ENCODE measurements at regions not wholly inside any gene's neighbourhood (a gene's known extent, or its start where the extent isn't known, plus 50 kb on each side); places are given as distances from the start of the nearest gene placed in this dataset.
"Not testable (repeated sequence)": the region's sequence is repeated elsewhere in the genome, so short reads cannot be mapped to it uniquely, and the experiment has no call there.

- FAIRE-seq: no peak
Measured at GRCh38 chr15:96135166-96136093, 195.1 kb upstream of the NR2F2 start.

DNA sequence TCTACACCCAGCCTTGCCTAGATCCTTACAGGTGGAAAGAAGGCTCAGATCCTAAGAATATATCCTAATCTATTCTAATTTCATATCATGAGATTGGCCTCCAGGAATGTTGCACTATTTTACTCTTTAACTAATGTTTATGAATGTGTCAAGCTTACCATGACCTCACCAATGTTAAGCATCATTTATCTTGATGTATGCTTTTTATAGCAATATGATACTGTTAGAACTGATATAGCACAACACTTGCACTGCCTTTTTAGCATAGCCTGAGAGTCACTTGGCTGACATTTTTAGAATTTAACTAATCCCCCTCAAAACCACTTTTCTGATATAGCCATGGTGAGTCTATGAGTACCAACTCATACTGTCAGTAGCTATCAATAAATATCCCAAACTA is 191.5 kb upstream of the NR2F2 start:
- no peak for FAIRE-seq

- FAIRE-seq: no peak
Measured at GRCh38 chr15:96142498-96142897, 188.0 kb upstream of the NR2F2 start.

DNA sequence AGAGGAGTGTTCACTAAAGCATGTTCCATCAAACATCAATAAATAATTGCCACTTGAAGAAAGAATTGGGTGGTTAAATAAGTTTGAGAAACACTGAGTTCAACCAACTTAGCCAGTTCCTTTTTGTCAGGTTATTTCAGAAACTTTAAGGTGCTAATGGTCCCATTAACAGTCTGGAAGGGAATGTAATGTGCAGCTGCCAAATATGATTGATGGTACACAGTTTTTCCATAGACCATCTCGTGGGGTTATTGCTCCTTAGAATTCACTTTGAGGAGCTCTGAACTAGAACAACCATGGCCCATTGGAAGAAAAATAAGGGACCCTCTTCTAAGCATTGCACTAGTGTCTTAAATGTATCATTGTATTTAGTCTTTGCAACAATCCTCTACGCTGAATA is 185.8 kb upstream of the NR2F2 start:
- no peak for FAIRE-seq

DNA sequence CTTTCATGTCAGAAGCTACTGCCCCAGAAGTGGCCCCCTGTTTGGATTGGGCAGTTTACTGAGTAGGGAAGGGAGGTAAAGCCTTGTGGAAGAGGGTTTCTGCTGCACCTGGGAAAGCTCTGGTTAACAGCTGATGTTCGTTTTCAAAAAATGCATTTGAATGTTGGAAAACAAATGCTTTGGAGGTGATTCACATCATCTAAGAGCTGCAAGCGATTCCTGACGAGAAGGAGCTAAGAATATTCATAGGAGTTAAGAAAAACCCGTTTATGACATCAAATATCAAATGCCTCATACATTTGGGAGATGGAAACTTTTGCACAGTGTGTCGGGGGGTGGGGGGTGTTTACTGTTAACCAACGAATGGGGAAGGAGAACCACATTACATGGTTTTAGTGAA is 183.8 kb upstream of the NR2F2 start:
- FAIRE-seq: no peak

DNA sequence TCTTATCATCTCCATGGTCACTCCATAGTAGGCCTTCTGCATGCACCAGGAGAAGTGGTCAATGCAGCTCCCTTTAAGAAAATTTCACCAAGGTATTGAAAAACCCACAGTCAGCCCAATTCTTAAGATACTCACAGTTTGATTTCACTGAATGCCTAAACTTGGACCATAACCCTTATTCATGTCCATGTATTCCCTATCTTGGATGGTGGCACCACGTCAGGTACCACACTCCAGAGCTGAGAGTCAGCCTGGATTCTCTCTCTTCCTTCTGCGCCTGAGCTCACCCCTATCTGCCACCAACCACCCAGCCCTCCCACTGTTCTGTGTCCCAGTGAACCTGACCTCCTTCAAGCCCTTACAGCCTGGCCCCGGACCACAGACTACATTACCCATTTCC is 183.2 kb upstream of the NR2F2 start:
- FAIRE-seq: no peak

DNA sequence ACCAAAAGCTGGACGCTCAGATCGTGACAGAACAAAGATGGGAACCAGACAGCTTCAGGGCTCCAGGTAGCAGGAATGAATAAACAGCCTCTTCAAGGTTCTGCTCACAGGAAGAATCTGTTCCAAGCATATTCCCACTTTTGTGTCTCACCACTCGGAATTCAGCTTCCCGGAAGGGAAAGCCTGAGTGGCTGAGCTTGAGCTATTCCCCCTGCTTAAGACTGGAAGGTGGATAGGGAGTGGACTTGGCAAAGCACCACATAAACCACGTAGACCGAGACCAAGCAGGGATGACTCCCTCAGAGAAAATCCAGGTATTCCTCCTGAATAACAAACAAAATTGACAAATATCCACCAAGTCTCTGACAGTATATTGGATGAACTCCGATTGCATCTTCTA is 180.2 kb upstream of the NR2F2 start:
- FAIRE-seq: no peak

DNA sequence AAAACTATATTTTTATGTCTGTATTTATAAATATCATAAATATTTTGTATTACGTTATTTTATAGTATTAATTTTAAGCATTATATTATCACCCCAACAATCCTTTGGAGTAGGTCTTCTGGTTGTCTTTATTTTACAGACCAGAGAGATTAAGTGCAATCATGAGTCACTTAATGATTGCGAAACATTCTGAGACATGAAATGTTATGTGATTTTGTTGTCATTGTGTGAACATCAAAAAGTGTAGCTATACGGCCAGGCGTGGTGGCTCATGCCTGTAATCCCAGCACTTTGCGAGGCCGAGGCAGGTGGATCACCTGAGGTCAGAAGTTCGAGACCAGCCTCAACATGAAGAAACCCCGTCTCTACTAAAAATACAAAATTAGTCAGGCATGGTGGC is 178.8 kb upstream of the NR2F2 start:
- not testable (repeated sequence) for FAIRE-seq

- FAIRE-seq: no peak
Measured at GRCh38 chr15:96153929-96154328, 176.6 kb upstream of the NR2F2 start.

DNA sequence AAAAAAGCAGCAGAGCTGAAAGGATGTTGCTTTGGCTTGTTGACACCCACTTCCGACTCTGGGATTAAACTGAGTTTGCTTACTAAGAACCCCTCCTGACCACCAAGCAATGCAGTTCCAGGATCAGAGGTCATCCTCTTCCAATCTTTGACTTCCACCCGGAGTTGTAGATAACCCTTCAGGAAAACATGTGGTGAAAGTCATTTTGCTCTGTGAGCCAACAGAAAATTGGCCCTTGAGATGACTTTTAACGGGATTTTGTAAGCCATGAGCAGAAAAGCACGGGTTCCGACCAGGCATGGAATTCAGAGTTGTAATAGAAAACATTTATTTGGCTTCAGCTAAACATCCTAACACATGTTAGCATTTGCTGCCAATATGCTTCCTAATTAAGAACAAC is 171.6 kb upstream of the NR2F2 start:
- no peak for FAIRE-seq

DNA sequence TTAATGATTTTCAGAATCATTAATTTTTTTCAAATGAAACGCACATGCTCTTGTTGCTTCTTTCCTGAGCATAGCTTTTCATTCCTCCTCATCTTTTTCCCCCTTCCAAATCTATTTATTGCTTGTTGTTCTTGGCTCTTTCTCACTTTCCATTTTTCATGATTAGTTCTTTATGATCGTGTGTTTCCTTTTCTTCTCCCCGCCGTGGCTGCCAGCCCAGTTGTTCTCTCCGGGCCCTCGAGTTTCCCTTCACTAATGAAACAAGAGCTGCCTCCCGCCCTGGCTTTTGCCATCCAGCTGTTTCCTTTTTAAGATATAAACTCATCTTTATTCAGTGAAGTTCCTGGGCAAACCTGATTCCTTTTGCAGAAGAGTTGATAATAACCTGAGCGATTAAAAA is 170.2 kb upstream of the NR2F2 start:
- FAIRE-seq: no peak

DNA sequence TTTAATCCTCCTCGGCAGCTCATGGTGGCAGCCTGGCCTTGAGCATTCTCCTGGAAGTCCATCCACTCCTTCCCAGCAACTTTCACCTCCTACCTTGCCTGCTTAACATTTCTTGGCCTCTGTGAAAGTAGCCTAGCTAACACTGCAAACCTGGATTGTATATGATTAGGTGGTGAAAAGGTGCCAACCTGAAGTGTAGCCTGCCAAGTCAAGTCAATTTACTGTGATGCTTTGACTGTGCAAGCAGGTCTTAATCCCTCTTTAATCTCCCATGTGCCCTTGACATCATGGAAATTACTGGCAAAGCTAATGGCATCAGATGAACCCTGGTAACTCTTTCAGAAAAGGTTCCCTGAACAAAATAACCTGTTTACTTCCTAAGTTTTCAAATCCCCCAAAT is 169.7 kb upstream of the NR2F2 start:
- no peak for FAIRE-seq

DNA sequence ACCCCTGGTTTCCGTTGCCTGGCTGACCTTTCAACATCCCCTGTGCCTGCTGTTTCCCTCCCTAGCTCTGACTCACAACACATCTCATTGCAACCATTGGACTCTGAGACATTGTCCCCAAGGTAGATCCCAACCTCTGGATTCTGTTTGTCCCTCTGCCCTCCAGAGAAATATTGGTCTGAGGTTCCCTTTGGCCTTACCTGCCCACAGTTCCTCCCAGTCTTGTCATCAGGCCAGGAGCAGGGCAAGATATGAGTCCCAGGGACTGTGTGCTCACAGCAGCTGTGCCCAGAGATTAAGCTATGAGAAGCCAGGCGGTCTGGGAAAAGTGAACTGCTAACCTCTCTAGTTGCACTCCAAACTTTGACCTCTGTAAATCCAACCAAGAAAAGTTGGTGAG is 168.2 kb upstream of the NR2F2 start:
- FAIRE-seq: no peak

DNA sequence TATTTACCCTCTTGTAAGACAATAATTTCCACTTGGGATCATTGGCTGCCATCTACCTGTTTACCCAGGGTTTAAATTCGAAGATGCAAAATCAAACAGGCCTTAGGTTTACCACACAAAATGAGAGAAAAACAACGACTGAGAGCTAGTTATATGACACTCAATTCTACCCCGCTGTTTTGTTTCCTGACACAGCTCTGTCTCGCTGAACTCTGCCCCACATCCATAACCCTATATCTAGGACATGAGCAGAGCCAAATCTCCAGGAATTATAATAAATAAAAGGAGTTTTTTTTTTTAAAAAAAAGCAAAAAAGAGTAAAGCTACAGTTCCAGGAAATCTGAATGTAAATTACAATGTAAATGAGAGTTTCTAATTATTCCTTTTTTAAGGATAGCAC is 165.4 kb upstream of the NR2F2 start:
- FAIRE-seq: no peak

DNA sequence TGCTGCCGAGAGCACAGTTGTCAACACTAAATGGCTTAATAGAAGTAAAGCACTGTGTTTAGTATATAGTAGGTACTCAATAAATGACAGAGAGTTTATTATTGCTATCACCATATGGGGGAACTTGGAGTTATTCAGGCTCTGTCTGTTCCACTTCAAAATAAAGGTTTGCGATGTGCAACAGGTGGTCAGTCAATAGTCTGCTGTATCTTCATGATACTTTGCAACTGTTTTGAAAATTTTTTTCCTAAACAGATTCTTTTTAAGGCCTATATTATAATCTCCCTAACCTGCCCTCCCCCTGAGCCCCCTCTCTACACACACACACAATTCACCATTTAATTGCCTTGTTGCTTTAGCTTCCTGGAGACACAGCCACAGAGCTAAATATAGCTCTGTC is 164.7 kb upstream of the NR2F2 start:
- FAIRE-seq: no peak

GRCh38 chr15:96166223-96167200 is 164.0 kb upstream of the NR2F2 start:
- FAIRE-seq: no peak

GRCh38 chr15:96170616-96170978 is 159.9 kb upstream of the NR2F2 start:
- not testable (repeated sequence) for FAIRE-seq

GRCh38 chr15:96170979-96171739 is 159.3 kb upstream of the NR2F2 start:
- FAIRE-seq: no peak

GRCh38 chr15:96171853-96172296 is 158.6 kb upstream of the NR2F2 start:
- no peak for FAIRE-seq

DNA sequence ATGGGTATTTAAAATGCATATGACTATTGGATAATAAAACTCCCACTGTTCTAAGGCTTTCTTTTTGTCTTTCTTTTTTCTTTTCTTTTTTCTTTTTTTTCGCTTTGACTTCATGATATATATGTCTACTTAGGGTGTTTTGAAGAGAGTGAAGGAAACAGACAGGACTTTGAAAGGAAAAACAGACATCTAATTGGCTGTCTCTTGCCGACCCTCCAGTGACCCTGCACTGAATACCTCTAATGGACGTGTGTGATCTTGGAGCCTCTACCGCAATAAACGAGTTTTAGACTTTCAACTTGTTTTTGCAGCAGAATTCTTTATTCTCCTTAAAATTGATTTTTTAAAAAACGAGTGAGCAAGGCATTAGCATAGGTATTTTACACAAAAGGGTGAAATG is 158.1 kb upstream of the NR2F2 start:
- no peak for FAIRE-seq

DNA sequence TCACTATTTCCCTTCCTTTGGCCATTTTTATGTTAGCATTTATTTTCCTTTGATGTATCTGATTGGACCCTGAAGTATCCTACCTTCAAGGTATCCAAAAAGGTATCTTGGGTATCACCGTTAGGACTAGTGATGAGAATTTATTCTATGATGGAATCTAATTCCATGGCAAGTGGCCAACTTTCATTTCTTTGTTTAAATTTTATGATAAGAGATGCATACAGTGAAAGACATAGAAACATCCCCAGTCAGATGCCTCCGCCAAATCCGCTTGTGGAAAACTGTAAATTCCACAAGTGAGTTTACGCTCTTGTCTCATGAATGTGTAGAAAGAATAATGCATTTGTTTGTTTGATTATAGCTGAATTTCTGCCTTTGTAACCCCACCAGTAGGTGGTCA is 153.7 kb upstream of the NR2F2 start:
- no peak for FAIRE-seq

DNA sequence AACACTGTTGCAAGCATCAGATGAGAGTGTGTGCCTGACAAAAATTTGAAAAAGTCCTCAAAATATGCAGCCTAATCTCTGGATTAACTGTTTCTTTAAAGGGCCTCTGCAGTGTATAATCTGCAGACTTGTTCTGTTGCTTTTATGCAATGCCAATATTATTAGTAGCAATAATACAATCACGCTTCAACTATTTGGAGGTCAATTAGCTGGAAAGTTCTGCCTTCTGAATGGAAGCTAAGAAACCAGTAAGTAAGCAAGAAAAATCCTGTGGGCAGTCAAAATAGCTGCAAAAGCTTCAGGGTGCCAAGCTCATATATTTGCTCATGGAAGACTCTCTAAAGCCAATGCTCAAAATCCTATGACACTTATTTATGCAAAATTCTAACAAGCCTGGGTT is 153.2 kb upstream of the NR2F2 start:
- no peak for FAIRE-seq

Data from islet of Langerhans (tissue), 1 donor.